Esophagus squamous epithelium (tissue), 5 donors: ENCODE measurements at regions not wholly inside any gene's neighbourhood (a gene's known extent, or its start where the extent isn't known, plus 50 kb on each side); places are given as distances from the start of the nearest gene placed in this dataset.

Experiments used
- DNase-seq: peaks from one replicate; lab custom pipeline; 2025; lab: John Stamatoyannopoulos, UW
- H3K27ac ChIP-seq, 4 donors: fragments of 200-600 bp; sonication (generic); one replicate each; pipeline ENCODE4 v1.5.1; 2016 to 2019; ENCODE audit warnings: mild to moderate bottlenecking in 1 of 4
- H3K27me3 ChIP-seq, 4 donors: fragments of 200-600 bp; sonication (generic); 1 replicate in 3 of 4; 2 replicates in 1 of 4; pipeline versions ENCODE4 v1.5.1 to v1.6.0; 2017 to 2021; ENCODE audit warnings: antibody characterized with exemption in 1 of 4
- H3K36me3 ChIP-seq, 3 donors: fragments of 200-600 bp; sonication (generic); one replicate each; pipeline ENCODE4 v1.5.1; 2016 to 2019
- H3K4me1 ChIP-seq, 3 donors: fragments of 200-600 bp; sonication (generic); one replicate each; pipeline ENCODE4 v1.5.1; 2017 to 2019
- H3K4me3 ChIP-seq, 4 donors: fragments of 200-600 bp; sonication (generic); 1 replicate in 3 of 4; 2 replicates in 1 of 4; pipeline ENCODE4 v1.5.1; 2016 to 2019; ENCODE audit warnings: mild to moderate bottlenecking in 2 of 4, moderate library complexity in 1 of 4
- H3K9me3 ChIP-seq, 3 donors: fragments of 200-600 bp; sonication (generic); one replicate each; pipeline ENCODE4 v1.5.1; 2016 to 2019
- CTCF ChIP-seq, 6 experiments: fragments of 450-650 bp in 4 of 6; fragments of 200-600 bp in 2 of 6; sonication (generic) in 2 of 6; IDR thresholded peaks; one replicate each; pipeline ENCODE4 v1.5.1; 2016 to 2019; ENCODE audit warnings: antibody characterized with exemption in 6 of 6, mild to moderate bottlenecking in 4 of 6, moderate library complexity in 4 of 6
- POLR2A ChIP-seq, 4 donors: fragments of 450-650 bp; IDR thresholded peaks; one replicate each; pipeline ENCODE4 v1.6.1; 2017; ENCODE audit warnings: antibody characterized with exemption in 4 of 4, mild to moderate bottlenecking in 4 of 4, moderate library complexity in 3 of 4
- WGBS, 2 donors: methylation state at CpG; one replicate each; pipeline ENCODE4 v1.1.5; 2018; 5-methylcytosine and 5-hydroxymethylcytosine counted together
- intact Hi-C: fragments of 100-400 bp; cut with DNase I; formaldehyde crosslinking; loops from one replicate; pipeline ENCODE4 v1.15.0; 2022
- donor health status: DM: yes; HTN: yes; CAD: no.

- no peak for DNase-seq
These were observed 311.0 kb downstream of the TMEM167A start for GRCh38 chr5:82766206-82766605.

DNA sequence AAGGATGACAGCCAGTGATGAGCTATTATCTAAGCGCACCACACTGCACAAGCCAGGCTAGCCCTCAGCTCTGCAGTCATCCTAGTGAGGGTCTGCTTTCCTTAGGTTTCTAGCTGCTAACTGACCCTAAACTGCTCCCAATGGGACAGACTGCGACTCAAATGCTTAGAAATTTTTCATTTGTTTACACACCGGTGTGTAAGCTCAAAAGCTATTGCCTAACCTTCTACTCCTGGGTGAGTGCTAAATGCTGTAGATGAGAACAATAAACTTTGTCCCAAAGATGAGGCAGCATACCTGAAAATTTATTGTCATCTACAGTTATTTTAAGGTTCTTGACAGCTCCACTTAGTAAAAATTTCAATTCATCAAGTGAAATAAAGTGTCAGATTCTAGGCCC, 311.4 kb downstream of the TMEM167A start:
- no peaks in the 10 kb centered on the region for H3K9me3 ChIP-seq
- no peak for DNase-seq
- no peaks in the 10 kb centered on the region for H3K27me3 ChIP-seq
- H3K36me3 ChIP-seq: no peaks in the 10 kb centered on the region
- no peak overlapping the region for H3K27ac ChIP-seq
- H3K4me3 ChIP-seq: no peak overlapping the region
- intact Hi-C loops: no loop called here
- WGBS, 2 donors: 48 to 56% methylated on average over 3 of the region's 3 CpGs
- no peaks in the 10 kb centered on the region for H3K4me1 ChIP-seq
- no peak for TF ChIP-seq CTCF (IDR thresholded peaks at IDR 0.05)
- no peak for TF ChIP-seq POLR2A (IDR thresholded peaks at IDR 0.05)

More at GRCh38 chr5:82766206-82766605, 311.0 kb downstream of the TMEM167A start:
- Histone ChIP-seq H3K4me1 (no peaks in the 10 kb centered on the region), H3K36me3 (no peaks in the 10 kb centered on the region), H3K4me3 (no peak overlapping the region), H3K27ac (no peak overlapping the region), H3K9me3 (no peaks in the 10 kb centered on the region), H3K27me3 (no peaks in the 10 kb centered on the region)
- intact Hi-C loops: no loop called here
- no peak for TF ChIP-seq POLR2A (IDR thresholded peaks at IDR 0.05)
- TF ChIP-seq CTCF (IDR thresholded peaks at IDR 0.05): no peak

- no peak overlapping the region for H3K27ac ChIP-seq
- no peaks in the 10 kb centered on the region for H3K4me1 ChIP-seq
- H3K9me3 ChIP-seq: no peaks in the 10 kb centered on the region
- H3K36me3 ChIP-seq: no peaks in the 10 kb centered on the region
- no peak for TF ChIP-seq CTCF (IDR thresholded peaks at IDR 0.05)
- TF ChIP-seq POLR2A (IDR thresholded peaks at IDR 0.05): no peak
- intact Hi-C loops: no loop called here
- H3K4me3 ChIP-seq: no peak overlapping the region
- H3K27me3 ChIP-seq: no peaks in the 10 kb centered on the region
- DNase-seq: no peak
- 79 to 87% methylated on average over 9 to 10 of the region's 10 CpGs for WGBS, 2 donors
These were observed 316.3 kb downstream of the TMEM167A start for GRCh38 chr5:82760856-82761255.

DNA sequence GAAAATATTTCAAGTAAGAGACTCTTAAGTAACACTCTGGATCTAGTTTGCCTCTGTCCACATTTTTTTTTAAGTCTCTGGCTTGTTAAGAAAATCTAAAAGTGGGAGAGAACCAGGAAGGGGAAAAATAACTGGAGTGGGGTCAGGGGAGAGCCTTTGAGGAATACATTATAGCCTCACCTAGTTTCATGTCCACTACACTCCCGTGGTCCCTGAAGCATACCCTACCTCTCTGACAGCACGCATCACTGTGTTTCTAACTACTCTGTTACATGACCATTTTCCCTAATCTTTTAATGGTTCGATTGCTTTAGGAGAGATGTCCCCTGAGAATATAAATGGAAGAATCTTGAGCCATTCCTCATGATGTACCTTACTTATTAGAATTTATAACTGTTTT, 318.3 kb downstream of the TMEM167A start:
- no peaks in the 10 kb centered on the region for H3K9me3 ChIP-seq
- H3K36me3 ChIP-seq: no peaks in the 10 kb centered on the region
- DNase-seq: no peak
- WGBS, 2 donors: 85 to 88% methylated on average over 3 of the region's 3 CpGs
- TF ChIP-seq POLR2A (IDR thresholded peaks at IDR 0.05) (no peak), CTCF (IDR thresholded peaks at IDR 0.05) (no peak)
- intact Hi-C loops: no loop called here
- H3K4me1 ChIP-seq: no peaks in the 10 kb centered on the region
- H3K27me3 ChIP-seq: no peaks in the 10 kb centered on the region
- no peak overlapping the region for H3K27ac ChIP-seq
- no peak overlapping the region for H3K4me3 ChIP-seq

- no peaks in the 10 kb centered on the region for H3K9me3 ChIP-seq
- no peak for DNase-seq
- no peaks in the 10 kb centered on the region for H3K36me3 ChIP-seq
- H3K4me3 ChIP-seq: no peak overlapping the region
- 95 to 97% methylated on average over 3 of the region's 3 CpGs for WGBS, 2 donors
- no peaks in the 10 kb centered on the region for H3K4me1 ChIP-seq
- intact Hi-C loops: no loop called here
- no peak overlapping the region for H3K27ac ChIP-seq
- TF ChIP-seq POLR2A (IDR thresholded peaks at IDR 0.05) (no peak), CTCF (IDR thresholded peaks at IDR 0.05) (no peak)
- H3K27me3 ChIP-seq: no peaks in the 10 kb centered on the region
These were observed 322.4 kb downstream of the TMEM167A start for GRCh38 chr5:82754759-82755158.
